Ishikawa (cell line): ENCODE measurements at regions not wholly inside any gene's neighbourhood (a gene's known extent, or its start where the extent isn't known, plus 50 kb on each side); places are given as distances from the start of the nearest gene placed in this dataset.

Experiments used
- CEBPB ChIP-seq: IDR thresholded peaks from 2 replicates; pipeline ENCODE4 v1.6.1; 2012
- EP300 ChIP-seq: IDR thresholded peaks from 2 replicates; pipeline ENCODE4 v1.6.1; 2012; ENCODE audit warnings: borderline replicate concordance
- RAD21 ChIP-seq: IDR thresholded peaks from 2 replicates; pipeline ENCODE4 v1.6.1; 2012; ENCODE audit warnings: low read depth
- TF ChIP-seq, protein P1 (sequence below): IDR thresholded peaks from 2 replicates; pipeline ENCODE4 v1.6.1; 2012

DNA sequence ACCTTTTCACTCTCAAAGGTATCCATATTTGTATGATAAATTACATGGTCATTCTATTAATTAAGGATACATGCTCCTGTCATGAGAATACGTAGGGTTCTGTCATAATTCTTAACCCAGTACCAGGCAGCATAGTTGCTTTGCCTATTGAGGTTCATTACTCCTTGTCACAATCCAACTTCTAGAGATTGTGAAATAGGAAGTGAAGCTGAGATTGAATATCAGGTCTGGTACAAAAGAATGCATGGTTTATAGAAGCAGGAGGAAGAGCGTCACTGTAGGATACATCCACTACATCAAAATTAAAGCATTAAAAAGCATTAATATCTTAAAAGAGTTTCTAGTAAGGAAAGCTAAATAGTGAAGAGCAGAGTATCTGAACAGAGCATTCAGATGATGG lies 647.0 kb downstream of the IQCM start:
- TF ChIP-seq EP300 = no peak
- no peak for TF ChIP-seq RAD21
- TF ChIP-seq, protein P1, sequence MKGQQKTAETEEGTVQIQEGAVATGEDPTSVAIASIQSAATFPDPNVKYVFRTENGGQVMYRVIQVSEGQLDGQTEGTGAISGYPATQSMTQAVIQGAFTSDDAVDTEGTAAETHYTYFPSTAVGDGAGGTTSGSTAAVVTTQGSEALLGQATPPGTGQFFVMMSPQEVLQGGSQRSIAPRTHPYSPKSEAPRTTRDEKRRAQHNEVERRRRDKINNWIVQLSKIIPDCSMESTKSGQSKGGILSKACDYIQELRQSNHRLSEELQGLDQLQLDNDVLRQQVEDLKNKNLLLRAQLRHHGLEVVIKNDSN = no peak
- no peak for TF ChIP-seq CEBPB
